HG03439 (cell line): ENCODE measurements at regions not wholly inside any gene's neighbourhood (a gene's known extent, or its start where the extent isn't known, plus 50 kb on each side); places are given as distances from the start of the nearest gene placed in this dataset.

Experiments
- ATAC-seq: cut with Tn5 transposase; IDR thresholded peaks from one replicate; pipeline ENCODE4 v1.9.1; 2021; ENCODE audit warnings: mild to moderate bottlenecking, moderate library complexity; ENCODE audit not compliant: unreplicated experiment

- no peak for ATAC-seq
These were observed 115.9 kb downstream of the ASB7 start for GRCh38 chr15:100718075-100718980.

DNA sequence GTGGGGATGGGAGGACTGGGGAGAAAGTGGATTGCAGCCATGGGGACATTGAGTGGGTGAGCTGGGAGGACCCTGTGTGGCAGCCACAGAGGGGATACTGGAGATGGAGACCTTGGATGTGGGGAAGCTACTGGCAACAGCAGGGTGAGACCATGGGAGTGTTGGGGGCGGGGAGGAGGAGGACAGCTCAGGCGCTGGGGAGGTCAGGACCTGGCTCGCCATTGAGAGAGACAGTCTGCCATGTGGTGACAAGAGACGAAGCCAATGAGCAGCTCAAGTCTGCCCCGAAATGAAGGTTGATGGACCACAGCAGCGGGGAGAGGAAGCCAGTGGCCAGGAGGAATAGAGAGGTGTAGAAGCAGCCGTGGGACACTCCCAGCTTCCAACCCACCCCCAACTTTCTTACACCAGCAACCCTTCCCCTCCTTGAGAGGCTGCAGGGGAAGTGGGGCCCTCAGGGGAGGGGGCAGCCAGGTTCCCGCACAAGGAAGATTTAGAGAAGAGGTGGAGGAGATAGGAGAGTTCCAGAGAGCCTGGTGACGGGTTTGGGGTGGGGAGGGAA, 118.1 kb downstream of the ASB7 start:
- no peak for ATAC-seq

- ATAC-seq: no peak
These were observed 119.6 kb downstream of the ASB7 start for GRCh38 chr15:100721758-100722550.

DNA sequence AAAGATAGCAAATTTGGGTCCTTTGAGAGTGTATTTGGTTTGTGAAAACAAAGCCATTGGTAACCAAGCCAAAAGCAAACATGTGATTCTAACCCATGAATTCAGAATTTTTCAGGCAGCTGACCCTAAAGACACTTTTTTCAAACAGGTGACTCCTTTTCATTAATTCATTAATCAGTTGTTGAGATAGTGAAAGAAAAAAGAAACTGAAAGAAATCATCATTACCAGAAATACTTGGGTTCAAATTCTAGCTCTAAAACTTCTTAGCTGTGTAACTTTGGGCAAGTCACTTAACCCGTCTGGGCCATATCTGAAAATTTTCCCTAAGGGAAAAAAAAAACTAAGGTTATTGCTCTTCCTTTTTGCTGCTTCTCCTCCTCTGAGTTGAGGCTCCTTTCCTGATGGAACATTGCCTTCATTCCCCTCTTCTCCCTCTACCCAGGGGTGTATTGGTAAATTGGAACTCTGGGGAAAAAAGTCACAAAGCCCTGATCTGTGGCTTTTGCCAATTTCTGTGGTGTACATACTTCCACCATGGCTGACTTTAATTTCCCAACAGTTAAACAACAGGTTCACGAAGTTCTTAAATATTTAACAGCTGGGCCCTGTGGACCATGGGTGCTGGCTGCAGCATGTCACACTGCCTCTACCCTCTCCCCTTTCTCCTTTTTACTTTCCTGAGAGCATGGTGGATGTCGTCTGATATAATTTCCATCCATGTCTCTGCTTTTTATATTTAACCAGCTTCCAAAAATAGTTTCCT, 120.3 kb downstream of the ASB7 start:
- ATAC-seq: no peak

DNA sequence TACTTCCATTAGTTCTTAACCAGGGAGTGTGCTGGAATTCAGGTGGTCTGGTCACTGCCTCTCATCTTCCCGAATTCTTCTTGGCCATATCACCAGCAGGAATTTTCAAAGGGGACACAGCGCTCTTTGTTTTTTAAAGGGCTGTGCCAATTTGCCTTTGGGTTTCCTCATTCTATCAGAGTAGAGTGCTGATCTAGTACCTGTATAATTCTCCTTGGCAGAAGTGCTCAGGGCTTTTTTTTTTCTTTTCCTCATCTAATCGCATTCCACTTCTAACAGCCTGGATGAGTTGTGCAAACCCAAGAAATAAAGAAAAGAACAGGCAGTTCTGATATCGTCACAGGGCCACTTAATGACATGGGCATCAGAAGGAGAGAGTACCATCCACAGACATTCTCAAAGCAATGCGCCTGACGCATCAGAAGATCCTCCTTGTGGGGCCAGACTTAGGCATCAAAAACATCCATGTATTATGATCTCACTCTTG, 121.0 kb downstream of the ASB7 start:
- ATAC-seq: no peak

- no peak for ATAC-seq
These were observed 123.0 kb downstream of the ASB7 start for GRCh38 chr15:100725121-100726069.

DNA sequence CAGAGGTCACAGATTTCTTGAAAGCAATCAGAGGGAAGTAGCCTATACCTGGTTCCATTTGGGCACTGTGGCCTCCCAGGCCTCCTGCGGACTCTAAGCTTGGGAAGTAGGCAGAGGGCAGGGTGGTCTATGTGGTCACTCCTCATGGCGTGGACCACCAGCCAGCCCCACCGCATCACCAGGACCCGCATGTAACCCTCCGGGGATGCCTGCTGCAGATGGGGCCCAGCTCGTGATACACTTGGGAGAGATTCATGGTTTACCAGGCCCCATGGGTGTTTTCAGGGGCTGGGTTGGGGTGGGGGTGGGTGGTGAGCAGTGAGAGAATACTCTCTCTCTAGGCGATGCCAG, 123.7 kb downstream of the ASB7 start:
- ATAC-seq: no peak

GRCh38 chr15:100726421-100727190, 124.2 kb downstream of the ASB7 start:
- ATAC-seq: no peak

GRCh38 chr15:100727291-100727851, 125.0 kb downstream of the ASB7 start:
- ATAC-seq: no peak

DNA sequence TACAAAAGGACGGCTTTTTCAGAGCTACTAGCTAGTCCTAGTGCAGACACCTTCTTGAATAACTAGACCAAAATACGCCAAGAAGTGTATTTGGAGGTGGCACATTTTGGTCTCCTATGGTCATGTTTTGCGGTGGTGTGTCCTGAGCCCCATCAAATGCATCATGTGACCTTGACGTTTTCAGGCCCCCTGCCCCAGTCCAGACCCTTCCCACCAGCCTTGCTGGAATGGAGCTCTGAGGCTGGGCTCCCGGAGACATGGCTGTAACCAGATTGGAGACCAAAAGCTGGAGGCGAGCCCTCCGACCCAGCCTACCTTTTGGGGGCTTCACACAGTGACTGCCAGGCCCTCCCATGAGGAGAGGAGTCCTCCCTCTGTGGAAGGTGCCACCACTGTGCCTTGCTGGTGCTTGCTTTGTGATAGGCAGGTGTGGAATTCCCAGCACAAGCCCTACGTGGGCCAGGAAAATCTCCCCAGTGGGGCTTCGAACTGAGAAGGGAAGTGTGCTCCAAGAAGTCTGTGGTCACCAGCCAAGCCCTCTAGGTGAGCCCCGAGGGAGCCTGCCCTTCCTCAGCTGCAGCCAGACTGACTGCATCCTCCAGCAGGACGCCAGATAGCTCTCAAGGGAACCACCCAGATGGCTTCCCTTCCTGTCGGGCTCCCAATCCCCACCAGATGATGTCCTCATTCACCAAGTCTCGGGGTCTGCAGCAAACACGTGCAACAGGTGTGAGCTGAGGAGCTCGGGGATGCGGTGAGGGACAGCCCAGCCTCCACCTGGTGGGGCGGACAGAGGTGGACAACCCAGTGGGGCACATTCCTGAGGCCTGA, 126.2 kb downstream of the ASB7 start:
- ATAC-seq: no peak

DNA sequence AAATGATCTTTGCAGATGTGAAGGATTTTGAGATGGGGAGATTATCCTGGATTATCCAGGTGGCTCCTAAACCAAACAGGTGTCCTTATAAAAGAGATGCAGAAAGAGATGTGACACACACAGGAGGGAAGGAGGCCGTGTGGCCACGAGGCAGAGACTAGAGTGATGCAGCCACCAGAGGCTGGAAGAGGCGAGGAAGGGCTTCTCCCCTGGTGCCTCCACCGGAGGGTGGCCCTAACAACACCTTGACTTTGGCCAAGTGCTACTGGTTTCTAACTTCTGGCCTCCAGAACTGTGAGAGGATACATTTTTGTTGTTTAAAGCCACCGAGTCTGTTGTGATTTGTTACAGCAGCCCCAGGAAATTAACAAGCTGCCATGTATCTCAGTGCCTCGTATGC, 127.1 kb downstream of the ASB7 start:
- no peak for ATAC-seq

GRCh38 chr15:100730129-100730528, 127.7 kb downstream of the ASB7 start:
- ATAC-seq: no peak

DNA sequence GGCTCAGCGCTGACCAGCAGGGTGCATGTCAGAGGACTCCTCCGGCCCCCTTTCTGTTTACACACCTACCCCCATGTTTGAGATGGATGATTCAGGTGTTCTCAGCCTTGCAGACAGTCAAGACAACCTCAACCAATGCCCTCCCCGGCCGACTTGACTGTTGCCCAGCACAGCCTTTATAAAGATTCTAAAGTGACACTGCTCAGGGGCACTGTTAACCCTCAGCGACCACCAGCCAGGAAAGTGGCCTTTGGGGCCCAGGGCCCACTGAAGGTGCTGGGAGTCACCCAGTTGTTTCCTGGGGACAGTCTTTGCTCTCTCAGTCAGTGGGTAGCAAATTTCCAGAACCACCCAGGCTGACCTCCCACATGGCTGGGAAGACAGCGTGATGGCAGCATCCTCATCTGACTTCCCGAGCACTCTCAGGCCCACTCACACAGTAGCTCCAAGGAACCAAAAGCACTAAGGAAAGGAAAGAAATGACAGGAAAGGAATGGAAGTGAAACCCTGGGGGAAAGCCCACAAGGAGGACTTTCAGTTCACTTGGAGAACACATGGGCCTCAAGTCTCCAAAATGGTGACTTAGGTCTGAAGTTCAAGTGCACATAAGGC, 128.4 kb downstream of the ASB7 start:
- no peak for ATAC-seq

GRCh38 chr15:100731267-100732152, 129.1 kb downstream of the ASB7 start:
- ATAC-seq: no peak

GRCh38 chr15:100732211-100733055, 130.0 kb downstream of the ASB7 start:
- no peak for ATAC-seq
